ENCODE measurements at regions not wholly inside any gene's neighbourhood (a gene's known extent, or its start where the extent isn't known, plus 50 kb on each side); places are given as distances from the start of the nearest gene placed in this dataset.

DNA sequence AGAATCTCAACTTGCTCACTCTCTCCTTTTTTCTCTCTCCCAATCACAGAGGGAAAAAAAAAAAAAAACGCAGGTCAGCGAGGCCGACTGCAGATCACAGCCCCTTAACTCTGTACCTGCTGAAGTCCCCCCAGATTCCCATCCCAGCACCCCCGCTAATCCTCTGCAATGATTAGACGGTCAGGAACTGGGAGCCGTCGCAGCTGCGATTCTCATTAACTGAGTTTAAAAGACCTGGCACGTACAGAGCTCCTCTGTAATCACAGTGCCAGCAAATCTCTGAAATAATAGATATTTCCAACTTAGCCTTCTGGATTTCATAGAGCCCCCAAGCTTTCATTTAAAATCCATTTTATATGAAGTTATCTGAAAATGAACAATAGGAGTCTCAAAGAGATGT, 84.4 kb downstream of the ANKRD60 start:
- TF ChIP-seq, protein P1, sequence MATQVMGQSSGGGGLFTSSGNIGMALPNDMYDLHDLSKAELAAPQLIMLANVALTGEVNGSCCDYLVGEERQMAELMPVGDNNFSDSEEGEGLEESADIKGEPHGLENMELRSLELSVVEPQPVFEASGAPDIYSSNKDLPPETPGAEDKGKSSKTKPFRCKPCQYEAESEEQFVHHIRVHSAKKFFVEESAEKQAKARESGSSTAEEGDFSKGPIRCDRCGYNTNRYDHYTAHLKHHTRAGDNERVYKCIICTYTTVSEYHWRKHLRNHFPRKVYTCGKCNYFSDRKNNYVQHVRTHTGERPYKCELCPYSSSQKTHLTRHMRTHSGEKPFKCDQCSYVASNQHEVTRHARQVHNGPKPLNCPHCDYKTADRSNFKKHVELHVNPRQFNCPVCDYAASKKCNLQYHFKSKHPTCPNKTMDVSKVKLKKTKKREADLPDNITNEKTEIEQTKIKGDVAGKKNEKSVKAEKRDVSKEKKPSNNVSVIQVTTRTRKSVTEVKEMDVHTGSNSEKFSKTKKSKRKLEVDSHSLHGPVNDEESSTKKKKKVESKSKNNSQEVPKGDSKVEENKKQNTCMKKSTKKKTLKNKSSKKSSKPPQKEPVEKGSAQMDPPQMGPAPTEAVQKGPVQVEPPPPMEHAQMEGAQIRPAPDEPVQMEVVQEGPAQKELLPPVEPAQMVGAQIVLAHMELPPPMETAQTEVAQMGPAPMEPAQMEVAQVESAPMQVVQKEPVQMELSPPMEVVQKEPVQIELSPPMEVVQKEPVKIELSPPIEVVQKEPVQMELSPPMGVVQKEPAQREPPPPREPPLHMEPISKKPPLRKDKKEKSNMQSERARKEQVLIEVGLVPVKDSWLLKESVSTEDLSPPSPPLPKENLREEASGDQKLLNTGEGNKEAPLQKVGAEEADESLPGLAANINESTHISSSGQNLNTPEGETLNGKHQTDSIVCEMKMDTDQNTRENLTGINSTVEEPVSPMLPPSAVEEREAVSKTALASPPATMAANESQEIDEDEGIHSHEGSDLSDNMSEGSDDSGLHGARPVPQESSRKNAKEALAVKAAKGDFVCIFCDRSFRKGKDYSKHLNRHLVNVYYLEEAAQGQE (IDR thresholded peaks at IDR 0.05; ENCODE audit: insufficient read depth in 1 of 2, low read depth in 2 of 2, low read length in 2 of 2) = no peak
- TF ChIP-seq TAF1 (IDR thresholded peaks at IDR 0.05; ENCODE audit: borderline replicate concordance, insufficient read depth, low read length) = no peak
- no peak for TF ChIP-seq POLR2AphosphoS5 (IDR thresholded peaks at IDR 0.05; ENCODE audit: low read depth, low read length)
- TF ChIP-seq FOXP2 (optimal IDR thresholded peaks at IDR 0.05; ENCODE audit: borderline replicate concordance, extremely low read depth, extremely low read length, insufficient read depth) = no peak
- TF ChIP-seq SIN3A (IDR thresholded peaks at IDR 0.05; ENCODE audit: borderline replicate concordance, insufficient read depth, low read length) = no peak

DNA sequence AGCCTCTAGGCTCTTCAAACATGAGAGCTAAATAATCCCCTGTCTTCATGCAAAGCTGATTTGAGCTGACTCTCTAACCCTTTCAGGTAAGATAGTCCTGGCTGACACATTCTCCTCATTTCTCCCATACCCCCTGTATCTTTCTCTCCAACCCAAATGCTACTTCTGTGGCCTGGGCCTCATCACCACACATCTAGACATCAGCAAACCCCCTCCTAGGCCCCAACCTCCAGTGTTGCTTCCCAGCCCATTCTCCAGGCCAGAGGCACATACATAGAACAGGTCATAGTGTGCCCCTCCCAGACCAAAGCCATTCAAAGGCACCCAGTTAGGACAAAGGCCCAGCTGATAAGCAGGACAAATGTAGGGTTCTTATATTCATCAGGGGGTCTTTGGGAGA, 84.9 kb downstream of the ANKRD60 start:
- TF ChIP-seq POLR2AphosphoS5 (IDR thresholded peaks at IDR 0.05; ENCODE audit: low read depth, low read length) (no peak), SIN3A (IDR thresholded peaks at IDR 0.05; ENCODE audit: borderline replicate concordance, insufficient read depth, low read length) (no peak), TAF1 (IDR thresholded peaks at IDR 0.05; ENCODE audit: borderline replicate concordance, insufficient read depth, low read length) (no peak), FOXP2 (optimal IDR thresholded peaks at IDR 0.05; ENCODE audit: borderline replicate concordance, extremely low read depth, extremely low read length, insufficient read depth) (no peak)
- TF ChIP-seq, protein P1 (IDR thresholded peaks at IDR 0.05; ENCODE audit: insufficient read depth in 1 of 2, low read depth in 2 of 2, low read length in 2 of 2) = no peak

DNA sequence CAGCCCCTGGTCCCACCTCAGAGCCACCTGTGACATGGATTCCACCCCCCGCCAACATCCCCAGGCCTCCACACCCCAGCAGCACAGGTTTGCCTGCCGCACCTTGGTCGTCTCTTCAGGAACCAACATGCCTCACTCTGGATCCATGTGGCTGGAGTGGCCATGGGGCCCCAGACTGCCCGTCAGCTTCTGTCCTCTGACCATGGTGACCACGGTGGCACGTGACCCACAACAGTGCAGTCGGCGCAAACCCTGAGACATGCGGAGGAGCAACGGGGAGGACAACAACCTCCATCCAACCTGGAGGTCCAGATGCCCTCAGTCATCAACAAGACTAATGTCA, 85.6 kb downstream of the ANKRD60 start:
- TF ChIP-seq, protein P1 (IDR thresholded peaks at IDR 0.05; ENCODE audit: insufficient read depth in 1 of 2, low read depth in 2 of 2, low read length in 2 of 2) = no peak
- TF ChIP-seq SIN3A (IDR thresholded peaks at IDR 0.05; ENCODE audit: borderline replicate concordance, insufficient read depth, low read length) (no peak), TAF1 (IDR thresholded peaks at IDR 0.05; ENCODE audit: borderline replicate concordance, insufficient read depth, low read length) (no peak), FOXP2 (optimal IDR thresholded peaks at IDR 0.05; ENCODE audit: borderline replicate concordance, extremely low read depth, extremely low read length, insufficient read depth) (no peak), POLR2AphosphoS5 (IDR thresholded peaks at IDR 0.05; ENCODE audit: low read depth, low read length) (no peak)

DNA sequence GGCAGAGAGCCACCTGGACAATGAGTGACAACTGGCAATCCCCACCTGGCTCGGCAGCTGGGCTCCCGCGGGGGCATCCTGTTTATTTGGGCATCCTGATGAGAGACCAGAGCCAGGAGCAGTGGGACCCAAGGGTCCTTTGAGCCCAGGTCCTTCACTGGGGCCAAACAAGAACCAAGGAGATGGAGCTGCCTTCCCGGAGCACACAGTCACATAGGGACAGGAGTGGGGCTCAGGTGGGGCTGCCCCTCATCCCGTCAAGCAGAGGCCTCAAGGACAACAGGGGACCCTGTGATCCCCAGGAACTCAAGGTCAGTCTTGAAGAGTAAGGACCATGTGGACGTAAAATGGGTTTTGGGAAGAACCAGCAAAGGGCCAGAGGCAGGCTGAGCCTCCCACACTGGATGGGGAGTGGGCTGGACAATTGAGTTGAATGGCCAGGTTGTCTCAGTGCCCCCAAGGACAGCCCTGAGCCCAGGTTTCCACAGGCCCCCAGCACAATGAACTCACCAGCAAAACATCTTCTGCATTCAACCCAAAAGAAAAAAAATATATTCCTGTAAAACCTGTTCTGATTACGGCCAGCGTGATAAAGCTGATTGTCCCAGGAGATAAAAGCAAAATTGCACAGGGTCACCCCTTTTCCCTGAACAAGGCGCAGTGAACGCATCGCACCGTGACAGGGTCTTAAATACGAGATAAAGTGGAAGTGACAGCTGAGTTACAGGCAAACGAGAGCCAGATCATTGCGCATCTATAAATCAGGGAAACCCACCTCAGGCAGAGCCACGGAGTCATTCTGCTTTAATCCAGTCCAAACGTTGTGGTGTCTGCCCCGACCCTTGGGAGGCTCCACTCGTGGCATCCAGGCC, 86.2 kb downstream of the ANKRD60 start:
- TF ChIP-seq TAF1 (IDR thresholded peaks at IDR 0.05; ENCODE audit: borderline replicate concordance, insufficient read depth, low read length) = no peak
- TF ChIP-seq SIN3A (IDR thresholded peaks at IDR 0.05; ENCODE audit: borderline replicate concordance, insufficient read depth, low read length) = no peak
- TF ChIP-seq FOXP2 (optimal IDR thresholded peaks at IDR 0.05; ENCODE audit: borderline replicate concordance, extremely low read depth, extremely low read length, insufficient read depth) = no peak
- TF ChIP-seq POLR2AphosphoS5 (IDR thresholded peaks at IDR 0.05; ENCODE audit: low read depth, low read length) = no peak
- TF ChIP-seq, protein P1 (IDR thresholded peaks at IDR 0.05; ENCODE audit: insufficient read depth in 1 of 2, low read depth in 2 of 2, low read length in 2 of 2) = no peak
